ENCODE measurements at regions not wholly inside any gene's neighbourhood (a gene's known extent, or its start where the extent isn't known, plus 50 kb on each side); places are given as distances from the start of the nearest gene placed in this dataset.

DNA sequence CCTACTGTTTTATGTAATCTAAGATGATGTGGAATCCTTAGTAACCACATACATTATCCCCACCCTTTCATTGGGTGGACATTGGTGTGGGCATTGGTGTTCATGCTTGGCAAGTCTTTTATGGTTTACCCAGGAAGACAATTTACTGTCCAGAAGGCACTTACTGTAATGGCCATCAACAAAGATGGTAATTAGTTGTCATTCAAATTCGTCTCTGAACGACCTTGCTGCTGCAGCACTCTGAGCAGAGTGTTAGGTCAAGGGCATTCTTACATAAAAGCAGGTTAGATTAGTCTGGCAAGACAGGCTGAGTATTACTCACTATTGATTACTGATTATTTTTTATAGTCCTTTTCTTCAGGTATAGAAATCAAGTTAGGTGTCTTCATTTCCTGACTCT lies 447.9 kb downstream of the XIRP2 start:
- TF ChIP-seq POLR2A (IDR thresholded peaks at IDR 0.05): no peak
- TF ChIP-seq, protein P1, sequence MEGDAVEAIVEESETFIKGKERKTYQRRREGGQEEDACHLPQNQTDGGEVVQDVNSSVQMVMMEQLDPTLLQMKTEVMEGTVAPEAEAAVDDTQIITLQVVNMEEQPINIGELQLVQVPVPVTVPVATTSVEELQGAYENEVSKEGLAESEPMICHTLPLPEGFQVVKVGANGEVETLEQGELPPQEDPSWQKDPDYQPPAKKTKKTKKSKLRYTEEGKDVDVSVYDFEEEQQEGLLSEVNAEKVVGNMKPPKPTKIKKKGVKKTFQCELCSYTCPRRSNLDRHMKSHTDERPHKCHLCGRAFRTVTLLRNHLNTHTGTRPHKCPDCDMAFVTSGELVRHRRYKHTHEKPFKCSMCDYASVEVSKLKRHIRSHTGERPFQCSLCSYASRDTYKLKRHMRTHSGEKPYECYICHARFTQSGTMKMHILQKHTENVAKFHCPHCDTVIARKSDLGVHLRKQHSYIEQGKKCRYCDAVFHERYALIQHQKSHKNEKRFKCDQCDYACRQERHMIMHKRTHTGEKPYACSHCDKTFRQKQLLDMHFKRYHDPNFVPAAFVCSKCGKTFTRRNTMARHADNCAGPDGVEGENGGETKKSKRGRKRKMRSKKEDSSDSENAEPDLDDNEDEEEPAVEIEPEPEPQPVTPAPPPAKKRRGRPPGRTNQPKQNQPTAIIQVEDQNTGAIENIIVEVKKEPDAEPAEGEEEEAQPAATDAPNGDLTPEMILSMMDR (IDR thresholded peaks at IDR 0.05): no peak
